K562 (cell line): ENCODE measurements at regions not wholly inside any gene's neighbourhood (a gene's known extent, or its start where the extent isn't known, plus 50 kb on each side); places are given as distances from the start of the nearest gene placed in this dataset.

ENCODE experiments used
- SETDB1 ChIP-seq: IDR thresholded peaks from one replicate; pipeline ENCODE4 v1.6.1; 2012; ENCODE audit warnings: low read length, control low read depth, inconsistent platforms
- YBX1 ChIP-seq: fragments of 450-650 bp; IDR thresholded peaks from 2 replicates; pipeline ENCODE4 v1.7.1; 2016; ENCODE audit warnings: mild to moderate bottlenecking
- ZNF175 ChIP-seq: fragments of 200-800 bp; sonication (Bioruptor generic); IDR thresholded peaks from 2 replicates; pipeline ENCODE4 v1.6.1; 2016; ENCODE audit warnings: low read depth, mild to moderate bottlenecking, missing genetic modification characterization, missing compliant biosample characterization
- TF ChIP-seq, protein P1 (sequence below), 3 experiments: IDR thresholded peaks in 2 of 3; conservative IDR thresholded peaks in 1 of 3; 2 replicates each; pipeline ENCODE4 v1.5.1; 2011 to 2012; ENCODE audit warnings: low read length in 3 of 3, mild to moderate bottlenecking in 3 of 3, control low read depth in 2 of 3, improper control_type of control experiment in 1 of 3, inconsistent platforms in 1 of 3, low read depth in 1 of 3, mixed read lengths in 1 of 3, moderate library complexity in 1 of 3; ENCODE audit not compliant: insufficient read depth in 2 of 3

DNA sequence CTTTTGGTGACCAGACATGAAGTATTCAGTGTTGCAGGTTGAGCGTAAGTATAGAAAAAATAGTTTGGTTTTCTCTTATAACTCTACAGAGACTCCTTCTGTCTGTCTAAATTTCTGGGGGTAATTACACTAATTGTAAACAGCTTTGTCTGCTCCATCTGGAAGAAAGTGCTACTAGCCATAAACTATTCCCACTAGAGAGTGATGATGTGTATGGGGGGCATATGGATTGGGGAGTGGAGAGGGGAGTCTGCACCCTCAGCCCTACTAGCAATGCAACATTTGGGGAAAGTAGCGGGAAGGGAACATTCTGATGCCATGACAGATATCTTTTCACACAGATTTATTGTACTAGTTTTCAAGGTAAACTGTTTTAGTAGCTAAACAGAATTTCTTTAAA is 549.7 kb downstream of the TRIML1 start:
- no peak for TF ChIP-seq YBX1
- TF ChIP-seq, protein P1, sequence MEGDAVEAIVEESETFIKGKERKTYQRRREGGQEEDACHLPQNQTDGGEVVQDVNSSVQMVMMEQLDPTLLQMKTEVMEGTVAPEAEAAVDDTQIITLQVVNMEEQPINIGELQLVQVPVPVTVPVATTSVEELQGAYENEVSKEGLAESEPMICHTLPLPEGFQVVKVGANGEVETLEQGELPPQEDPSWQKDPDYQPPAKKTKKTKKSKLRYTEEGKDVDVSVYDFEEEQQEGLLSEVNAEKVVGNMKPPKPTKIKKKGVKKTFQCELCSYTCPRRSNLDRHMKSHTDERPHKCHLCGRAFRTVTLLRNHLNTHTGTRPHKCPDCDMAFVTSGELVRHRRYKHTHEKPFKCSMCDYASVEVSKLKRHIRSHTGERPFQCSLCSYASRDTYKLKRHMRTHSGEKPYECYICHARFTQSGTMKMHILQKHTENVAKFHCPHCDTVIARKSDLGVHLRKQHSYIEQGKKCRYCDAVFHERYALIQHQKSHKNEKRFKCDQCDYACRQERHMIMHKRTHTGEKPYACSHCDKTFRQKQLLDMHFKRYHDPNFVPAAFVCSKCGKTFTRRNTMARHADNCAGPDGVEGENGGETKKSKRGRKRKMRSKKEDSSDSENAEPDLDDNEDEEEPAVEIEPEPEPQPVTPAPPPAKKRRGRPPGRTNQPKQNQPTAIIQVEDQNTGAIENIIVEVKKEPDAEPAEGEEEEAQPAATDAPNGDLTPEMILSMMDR (IDR thresholded peaks at IDR 0.05 in 2 of 3, conservative IDR thresholded peaks at IDR 0.05 in 1 of 3; ENCODE audit: insufficient read depth in 2 of 3, low read depth in 1 of 3, low read length in 3 of 3) = no peak
- TF ChIP-seq SETDB1 = no peak
- TF ChIP-seq ZNF175 = no peak
